Right ventricle myocardium inferior (tissue), 1 donor: ENCODE measurements at regions not wholly inside any gene's neighbourhood (a gene's known extent, or its start where the extent isn't known, plus 50 kb on each side); places are given as distances from the start of the nearest gene placed in this dataset.
"Not testable (repeated sequence)": the region's sequence is repeated elsewhere in the genome, so short reads cannot be mapped to it uniquely, and the experiment has no call there.

Experiments
- ATAC-seq: fragments of 200-7000 bp; cut with Tn5 transposase; one replicate; pipeline ENCODE4 v1.9.1; 2020; ENCODE audit warnings: mild to moderate bottlenecking, moderate library complexity
- DNase-seq: peaks from one replicate; pipeline ENCODE4 v3.0.0; 2021; ENCODE audit errors: missing footprints
- intact Hi-C: fragments of 100-400 bp; cut with DNase I; formaldehyde crosslinking; loops from one replicate; pipeline ENCODE4 v1.11.0; 2022
- donor health status: DM: no; HTN: yes; CAD: no; lungs with severe emphysema.

GRCh38 chrX:3824008-3824407 lies 110.6 kb upstream of the PRKX start:
- ATAC-seq, DNase-seq, intact Hi-C loops: not testable (repeated sequence)

- DNase-seq (no peak), ATAC-seq (no peak)
- intact Hi-C loops = no loop called here
Measured at GRCh38 chrX:3820167-3820566, 106.7 kb upstream of the PRKX start.

- DNase-seq, intact Hi-C loops, ATAC-seq: not testable (repeated sequence)
Measured at GRCh38 chrX:3817480-3817879, 104.0 kb upstream of the PRKX start.

GRCh38 chrX:3815896-3816664 lies 102.6 kb upstream of the PRKX start:
- ATAC-seq (peak; percentile 14), DNase-seq (peak; percentile 68)
- intact Hi-C loops = no loop called here

DNA sequence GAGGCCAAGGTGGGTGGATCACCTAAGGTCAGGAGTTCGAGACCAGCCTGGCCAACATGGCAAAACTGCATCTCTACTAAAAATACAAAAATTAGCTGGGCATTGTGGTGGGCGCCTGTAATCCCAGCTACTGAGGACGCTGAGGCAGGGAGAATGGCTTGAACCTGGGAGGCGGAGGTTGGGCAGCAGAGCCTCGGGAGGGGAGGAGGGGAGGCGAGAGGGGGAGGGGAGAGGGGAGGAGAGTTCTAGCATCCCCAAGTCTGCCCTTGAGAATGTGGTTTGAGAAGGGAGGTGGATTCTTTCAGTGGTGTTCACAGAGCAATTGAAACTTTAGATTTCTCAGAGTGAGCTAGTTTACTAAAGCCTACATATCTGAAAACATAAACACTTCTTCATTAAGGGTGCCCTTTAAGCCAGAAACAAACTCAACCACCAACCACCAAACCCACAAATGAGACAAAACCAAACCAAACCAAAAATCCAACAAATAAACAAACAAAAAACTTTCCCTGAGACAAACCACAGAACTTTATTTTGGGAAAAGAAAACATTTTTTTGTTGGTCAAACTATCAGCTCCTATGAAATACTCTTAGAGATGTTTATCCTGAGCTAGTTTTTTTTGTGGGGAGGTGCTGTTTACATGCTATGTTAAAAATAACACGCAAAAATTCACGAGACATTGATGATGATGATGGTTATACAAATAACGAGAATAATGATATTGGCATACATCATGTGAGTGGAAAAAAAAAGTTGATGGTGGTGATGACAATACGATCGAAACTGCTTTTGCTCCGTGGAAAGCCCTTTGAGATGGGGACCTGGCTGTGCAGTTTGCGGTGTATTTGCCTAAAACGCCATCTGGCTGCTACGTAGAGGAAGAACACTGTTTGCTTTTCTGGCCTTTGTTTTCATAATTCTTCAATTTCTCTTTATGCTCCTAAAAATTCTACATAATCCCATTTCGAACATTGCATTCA lies 98.2 kb upstream of the PRKX start:
- DNase-seq (no peak), ATAC-seq (no peak)
- intact Hi-C loops = no loop called here

- intact Hi-C loops = no loop called here
- ATAC-seq (no peak), DNase-seq (no peak)
Measured at GRCh38 chrX:3807906-3808305, 94.5 kb upstream of the PRKX start.

- DNase-seq = no peak
- intact Hi-C loops = no loop called here
- no peak for ATAC-seq
Measured at GRCh38 chrX:3806630-3807029, 93.2 kb upstream of the PRKX start.

- intact Hi-C loops = no loop called here
Measured at GRCh38 chrX:3803713-3804112, 90.3 kb upstream of the PRKX start.

DNA sequence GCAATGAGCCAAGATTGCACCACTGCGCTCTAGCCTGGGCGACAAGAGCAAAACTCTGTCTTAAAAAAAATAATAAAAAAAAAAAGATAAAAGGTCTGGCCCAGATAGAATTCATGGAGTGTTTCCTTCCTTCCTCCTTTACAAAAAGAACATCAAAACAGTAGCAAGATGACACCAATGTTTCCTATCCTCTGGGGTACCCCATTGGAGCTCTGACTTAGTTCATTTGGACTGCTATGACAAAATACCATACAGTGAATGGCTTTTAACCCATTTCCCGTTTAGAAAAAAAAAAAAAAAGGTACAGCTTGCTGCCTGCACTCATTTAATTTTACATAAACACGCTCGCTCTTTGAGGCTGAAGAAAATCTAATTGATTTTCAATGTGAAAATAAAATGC lies 89.9 kb upstream of the PRKX start:
- intact Hi-C loops = no loop called here
- DNase-seq (no peak), ATAC-seq (no peak)

More at GRCh38 chrX:3803713-3804112, 90.3 kb upstream of the PRKX start:
- ATAC-seq (no peak), DNase-seq (no peak)

DNA sequence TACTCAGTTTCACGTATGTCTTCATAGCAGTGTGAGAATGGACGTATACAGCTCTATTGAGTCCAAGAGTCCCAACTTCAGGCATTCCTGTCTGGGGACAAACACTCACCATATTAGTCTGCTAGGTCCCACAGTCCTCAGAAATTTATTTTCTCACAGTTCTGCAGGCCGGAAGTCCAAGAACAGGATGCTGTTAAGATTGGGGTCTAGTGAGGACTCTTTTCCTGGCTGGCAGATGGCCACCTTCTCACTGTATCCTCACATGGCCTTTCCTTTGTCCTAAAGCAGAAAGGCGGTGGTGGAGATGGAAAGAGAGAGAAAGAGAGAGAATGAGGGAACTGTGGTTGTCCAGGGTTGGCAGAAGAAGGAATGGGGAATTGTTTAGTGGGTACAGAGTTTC lies 82.0 kb upstream of the PRKX start:
- intact Hi-C loops, DNase-seq, ATAC-seq: not testable (repeated sequence)

GRCh38 chrX:3791449-3791848 lies 78.0 kb upstream of the PRKX start:
- no peak for DNase-seq
- intact Hi-C loops = no loop called here
- no peak for ATAC-seq

GRCh38 chrX:3788494-3789233 lies 75.2 kb upstream of the PRKX start:
- no peak for ATAC-seq
- intact Hi-C loops = no loop called here
- DNase-seq = no peak

GRCh38 chrX:3787856-3788255 lies 74.4 kb upstream of the PRKX start:
- ATAC-seq (no peak), DNase-seq (no peak)
- intact Hi-C loops = no loop called here

GRCh38 chrX:3785822-3786221 lies 72.4 kb upstream of the PRKX start:
- DNase-seq, ATAC-seq, intact Hi-C loops: not testable (repeated sequence)

DNA sequence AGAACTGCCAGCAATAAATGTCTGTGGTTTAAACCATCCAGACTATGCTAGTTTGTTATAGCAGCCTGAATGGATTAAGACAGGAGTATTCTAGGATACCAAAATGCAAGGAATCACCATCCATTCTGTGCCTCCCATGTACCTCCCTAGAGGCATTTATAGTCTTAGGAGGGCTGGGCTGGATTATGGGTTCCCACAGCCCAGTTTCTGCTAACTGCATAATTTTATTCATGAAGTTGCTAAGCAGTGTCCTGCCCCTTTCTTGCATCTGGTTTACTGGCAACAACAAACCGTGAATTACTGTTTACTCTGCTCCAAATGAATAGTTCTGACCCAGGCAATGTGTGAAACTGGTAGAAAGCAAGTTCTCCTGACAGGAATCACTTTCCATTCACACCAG lies 67.1 kb upstream of the PRKX start:
- intact Hi-C loops = no loop called here
- no peak for DNase-seq
- no peak for ATAC-seq

GRCh38 chrX:3779546-3779945 lies 66.1 kb upstream of the PRKX start:
- DNase-seq (no peak), ATAC-seq (no peak)
- intact Hi-C loops = no loop called here

DNA sequence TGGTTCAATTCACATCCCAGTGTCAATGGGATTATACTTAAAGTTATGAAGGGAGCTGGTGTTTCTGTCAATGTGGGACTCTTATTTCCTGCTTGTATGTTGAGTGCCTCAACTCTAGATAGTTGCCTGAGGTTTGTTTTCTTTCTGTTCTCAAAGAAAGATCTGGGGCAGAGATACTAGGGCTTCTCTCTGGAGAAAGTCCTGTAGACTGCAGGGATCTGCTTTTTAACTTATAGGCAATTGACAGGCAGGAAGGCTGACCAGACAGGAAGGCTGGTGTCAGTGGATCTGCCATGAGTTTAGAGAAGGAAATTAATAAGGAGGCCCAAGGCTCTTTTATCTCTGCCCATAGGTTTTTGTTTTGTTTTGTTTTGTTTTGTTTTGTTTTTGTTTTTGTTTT lies 64.0 kb upstream of the PRKX start:
- intact Hi-C loops = no loop called here
- ATAC-seq (no peak), DNase-seq (no peak)

- intact Hi-C loops = no loop called here
- DNase-seq = no peak
- ATAC-seq = no peak
Measured at GRCh38 chrX:3771766-3772165, 58.3 kb upstream of the PRKX start.

- no peak for ATAC-seq
Measured at GRCh38 chrX:3768881-3769280, 55.4 kb upstream of the PRKX start.

More at GRCh38 chrX:3768881-3769280, 55.4 kb upstream of the PRKX start:
- no peak for DNase-seq
- intact Hi-C loops = no loop called here
